ENCODE measurements at regions not wholly inside any gene's neighbourhood (a gene's known extent, or its start where the extent isn't known, plus 50 kb on each side); places are given as distances from the start of the nearest gene placed in this dataset.

DNA sequence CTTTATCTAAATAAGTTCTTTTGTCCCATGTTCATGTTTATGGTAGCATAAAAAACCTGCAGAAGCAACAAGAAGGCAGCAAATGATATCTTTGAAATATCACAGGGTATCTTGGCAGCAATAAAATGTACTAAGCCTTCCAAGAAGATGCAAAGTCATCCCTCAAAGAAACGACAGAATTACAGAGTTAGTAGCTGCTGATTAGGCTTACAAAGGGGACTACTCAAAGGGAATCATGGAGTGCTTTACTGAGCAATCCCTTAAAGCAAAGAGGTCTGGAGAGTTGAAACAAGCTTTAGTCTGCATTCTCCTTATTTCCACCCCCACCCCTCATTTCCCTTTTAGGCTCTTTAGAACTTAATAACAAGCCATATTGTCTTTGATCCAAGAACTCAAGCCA is 935.0 kb downstream of the SQOR start:
- TF ChIP-seq, protein P1, sequence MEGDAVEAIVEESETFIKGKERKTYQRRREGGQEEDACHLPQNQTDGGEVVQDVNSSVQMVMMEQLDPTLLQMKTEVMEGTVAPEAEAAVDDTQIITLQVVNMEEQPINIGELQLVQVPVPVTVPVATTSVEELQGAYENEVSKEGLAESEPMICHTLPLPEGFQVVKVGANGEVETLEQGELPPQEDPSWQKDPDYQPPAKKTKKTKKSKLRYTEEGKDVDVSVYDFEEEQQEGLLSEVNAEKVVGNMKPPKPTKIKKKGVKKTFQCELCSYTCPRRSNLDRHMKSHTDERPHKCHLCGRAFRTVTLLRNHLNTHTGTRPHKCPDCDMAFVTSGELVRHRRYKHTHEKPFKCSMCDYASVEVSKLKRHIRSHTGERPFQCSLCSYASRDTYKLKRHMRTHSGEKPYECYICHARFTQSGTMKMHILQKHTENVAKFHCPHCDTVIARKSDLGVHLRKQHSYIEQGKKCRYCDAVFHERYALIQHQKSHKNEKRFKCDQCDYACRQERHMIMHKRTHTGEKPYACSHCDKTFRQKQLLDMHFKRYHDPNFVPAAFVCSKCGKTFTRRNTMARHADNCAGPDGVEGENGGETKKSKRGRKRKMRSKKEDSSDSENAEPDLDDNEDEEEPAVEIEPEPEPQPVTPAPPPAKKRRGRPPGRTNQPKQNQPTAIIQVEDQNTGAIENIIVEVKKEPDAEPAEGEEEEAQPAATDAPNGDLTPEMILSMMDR (IDR thresholded peaks at IDR 0.05) = no peak
- TF ChIP-seq POLR2A (IDR thresholded peaks at IDR 0.05) = no peak

Data from thyroid gland (tissue), 4 donors.